ENCODE measurements at regions not wholly inside any gene's neighbourhood (a gene's known extent, or its start where the extent isn't known, plus 50 kb on each side); places are given as distances from the start of the nearest gene placed in this dataset.

- no peak for TF ChIP-seq CTCF (IDR thresholded peaks at IDR 0.05)
- no peak for TF ChIP-seq CHD2 (IDR thresholded peaks at IDR 0.05; ENCODE audit: low read length, partially characterized antibody)
- TF ChIP-seq MAZ (IDR thresholded peaks at IDR 0.05; ENCODE audit: borderline replicate concordance, low read depth, low read length), result no peak
- no peak for TF ChIP-seq MAX (IDR thresholded peaks at IDR 0.05)
- TF ChIP-seq MAFK (IDR thresholded peaks at IDR 0.05; ENCODE audit: partially characterized antibody), result no peak
- no peak for TF ChIP-seq KDM1A (IDR thresholded peaks at IDR 0.05; ENCODE audit: low read depth)
- no peak for TF ChIP-seq POLR2AphosphoS2 (conservative IDR thresholded peaks at IDR 0.05; ENCODE audit: low read length)
- no peak for TF ChIP-seq RCOR1 (IDR thresholded peaks at IDR 0.05; ENCODE audit: low read depth, low read length)
- TF ChIP-seq SMC3 (IDR thresholded peaks at IDR 0.05), result no peak
- no peak for TF ChIP-seq HDAC2 (IDR thresholded peaks at IDR 0.05)
- TF ChIP-seq ELK1 (IDR thresholded peaks at IDR 0.05; ENCODE audit: low read depth, low read length), result no peak
- no peak for TF ChIP-seq RFX5 (IDR thresholded peaks at IDR 0.05)
- TF ChIP-seq ESRRA (IDR thresholded peaks at IDR 0.05; ENCODE audit: borderline replicate concordance, low read length), result no peak
These were observed 54.0 kb upstream of the ALDH1B1 start for GRCh38 chr9:38338342-38339018.

Data from A549 (cell line).